HTR-8/SVneo (cell line): ENCODE measurements at regions not wholly inside any gene's neighbourhood (a gene's known extent, or its start where the extent isn't known, plus 50 kb on each side); places are given as distances from the start of the nearest gene placed in this dataset.
"Not testable (repeated sequence)": the region's sequence is repeated elsewhere in the genome, so short reads cannot be mapped to it uniquely, and the experiment has no call there.

Source experiments
- DNase-seq: peaks from one replicate; pipeline ENCODE4 v3.0.0; 2011; ENCODE audit warnings: low spot score, mixed read lengths; ENCODE audit not compliant: insufficient read length
- FAIRE-seq: peaks from 2 replicates; lab custom pipeline; 2011; peaks lifted over from hg19 to GRCh38; lab: Jason Lieb, UNC

DNA sequence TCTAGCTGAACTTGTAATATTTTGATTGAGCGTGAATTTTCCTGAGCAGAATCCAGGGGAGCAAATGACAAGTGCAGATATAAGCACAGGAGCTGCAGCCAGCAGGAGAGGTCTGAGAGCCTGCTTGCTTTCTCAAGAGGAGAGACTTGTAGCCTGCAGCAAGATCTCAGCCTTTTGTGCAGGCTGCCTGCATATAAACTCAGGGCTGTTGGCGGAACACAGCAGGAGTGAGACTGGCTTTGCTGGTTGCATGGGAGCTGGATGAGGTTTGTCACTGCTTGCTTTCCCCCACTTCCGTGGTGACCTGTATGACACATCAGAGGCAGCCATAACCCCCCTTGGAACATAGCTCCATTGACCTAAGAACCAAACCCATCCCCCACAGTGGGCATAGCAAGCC lies 725.4 kb upstream of the RGS18 start:
- FAIRE-seq = no peak
- DNase-seq = no peak

DNA sequence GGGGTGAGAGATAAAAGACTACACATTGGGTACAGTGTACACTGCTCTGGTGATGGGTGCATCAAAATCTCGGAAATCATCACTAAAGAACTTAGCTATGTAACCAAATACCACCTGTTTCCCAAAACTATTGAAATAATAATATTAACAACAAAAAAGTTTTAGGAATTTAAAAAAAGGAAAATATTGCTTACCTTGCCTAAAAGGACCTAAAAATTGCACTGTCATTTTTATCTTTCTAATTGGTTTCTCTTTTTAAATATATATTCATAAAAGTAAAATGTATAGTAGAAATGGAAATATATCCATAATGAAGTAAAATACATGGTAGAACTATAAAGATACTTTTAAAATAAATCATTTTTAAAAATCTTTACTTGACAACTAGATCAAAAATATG lies 719.3 kb upstream of the RGS18 start:
- FAIRE-seq (no peak), DNase-seq (no peak)

- FAIRE-seq, DNase-seq: not testable (repeated sequence)
These were observed 710.0 kb upstream of the RGS18 start for GRCh38 chr1:191448279-191448678.

- FAIRE-seq = no peak
- no peak for DNase-seq
These were observed 705.7 kb upstream of the RGS18 start for GRCh38 chr1:191452586-191452985.

DNA sequence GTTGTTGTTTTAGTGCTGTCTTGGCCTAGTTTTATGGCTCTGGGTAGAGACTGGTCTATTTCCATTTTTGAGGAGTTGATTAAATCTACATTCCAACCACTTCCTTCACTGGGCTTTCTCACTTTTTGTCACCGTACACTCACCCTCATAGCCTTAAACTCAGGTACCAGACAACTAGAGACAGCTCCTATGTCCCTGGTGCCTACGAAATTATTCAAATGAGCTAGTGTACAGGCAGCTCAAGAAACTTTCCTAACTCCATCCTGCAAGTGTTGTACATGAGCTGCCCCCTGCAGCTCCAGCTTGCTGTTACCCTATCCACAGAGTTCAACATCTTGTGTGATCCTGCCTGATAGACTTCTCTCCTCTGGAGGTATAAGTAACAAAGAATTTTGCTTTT lies 704.8 kb upstream of the RGS18 start:
- no peak for FAIRE-seq
- no peak for DNase-seq

- DNase-seq (no peak), FAIRE-seq (no peak)
These were observed 700.4 kb upstream of the RGS18 start for GRCh38 chr1:191457889-191458288.

DNA sequence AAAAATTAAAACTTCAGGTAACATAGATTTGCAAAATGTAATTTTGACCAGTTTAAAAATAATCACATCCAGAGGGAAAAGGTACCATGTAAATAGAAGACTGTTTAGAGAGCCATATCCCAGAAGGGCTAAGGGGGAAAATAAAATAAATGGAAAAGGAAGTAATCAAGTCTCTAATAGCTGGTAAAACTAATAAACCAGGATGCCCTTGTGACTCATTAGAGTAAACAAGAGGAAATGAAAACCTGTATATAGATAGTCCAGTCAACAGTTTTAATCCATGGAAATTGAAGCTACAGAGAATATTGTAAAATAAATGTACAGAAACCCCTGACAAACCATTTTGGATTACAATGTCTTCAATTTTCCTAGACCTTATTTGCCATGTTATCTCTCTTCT lies 698.0 kb upstream of the RGS18 start:
- DNase-seq = no peak
- FAIRE-seq = no peak

- no peak for DNase-seq
- FAIRE-seq = no peak
These were observed 674.3 kb upstream of the RGS18 start for GRCh38 chr1:191483988-191484387.

GRCh38 chr1:191490303-191490702 lies 668.0 kb upstream of the RGS18 start:
- DNase-seq (no peak), FAIRE-seq (no peak)

- DNase-seq = no peak
- FAIRE-seq = no peak
These were observed 663.2 kb upstream of the RGS18 start for GRCh38 chr1:191495040-191495439.

GRCh38 chr1:191498318-191498717 lies 659.9 kb upstream of the RGS18 start:
- no peak for DNase-seq
- FAIRE-seq = no peak

DNA sequence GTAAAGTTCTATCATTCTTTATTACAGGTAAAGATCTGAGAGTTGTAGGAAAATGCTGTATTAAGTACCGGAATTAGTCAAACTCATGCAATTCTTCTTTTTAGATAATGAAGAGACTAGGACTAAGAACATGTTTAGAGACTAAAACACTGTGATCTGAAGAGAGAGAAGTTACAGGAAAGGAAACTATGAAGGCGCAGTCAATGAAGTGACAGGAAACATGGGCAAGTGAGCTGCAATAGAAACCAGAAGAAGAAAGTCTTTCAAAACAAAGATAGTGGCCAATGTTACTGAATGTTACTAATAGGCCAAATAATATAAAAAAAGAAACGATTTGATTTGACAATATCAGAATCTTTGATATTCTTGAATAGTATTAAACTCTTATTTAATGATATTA lies 659.4 kb upstream of the RGS18 start:
- DNase-seq (no peak), FAIRE-seq (no peak)

DNA sequence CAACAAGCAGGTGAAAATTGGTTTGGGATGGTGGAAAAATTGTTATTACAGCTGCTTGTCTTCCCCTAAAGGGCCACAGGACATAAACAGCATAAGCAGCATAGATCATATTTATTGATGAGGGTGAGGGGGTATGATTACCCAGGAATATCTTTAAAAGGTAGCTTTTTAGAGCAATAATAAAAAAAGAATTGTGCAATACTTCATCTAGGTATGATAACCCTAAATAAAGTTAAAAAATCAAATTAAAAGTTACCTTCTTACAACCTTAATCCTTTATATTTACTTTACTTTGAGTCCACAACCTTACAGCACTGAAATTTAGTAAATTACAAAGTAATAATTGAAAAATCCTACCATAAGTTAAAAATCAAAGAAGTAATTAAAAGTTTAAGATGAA lies 653.3 kb upstream of the RGS18 start:
- FAIRE-seq = no peak
- no peak for DNase-seq

DNA sequence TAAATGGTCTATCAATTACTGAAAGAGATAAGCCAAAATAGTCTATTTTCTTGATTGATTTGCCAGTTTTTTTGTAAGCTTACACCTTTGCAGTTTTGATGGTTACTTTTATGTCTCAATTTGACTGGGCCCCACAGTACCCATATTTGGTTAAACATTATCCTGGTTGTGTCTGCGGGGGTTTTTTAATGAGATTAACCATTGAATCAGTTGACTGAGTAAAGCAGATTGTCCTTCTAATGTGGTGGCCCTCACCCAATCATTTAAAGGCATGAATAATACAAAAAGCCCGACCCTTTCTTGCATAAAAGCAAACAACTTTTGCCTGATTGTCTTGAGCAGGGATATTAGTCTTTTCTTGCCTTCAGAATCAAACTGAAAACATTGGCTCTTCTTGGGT lies 650.0 kb upstream of the RGS18 start:
- DNase-seq (no peak), FAIRE-seq (no peak)

DNA sequence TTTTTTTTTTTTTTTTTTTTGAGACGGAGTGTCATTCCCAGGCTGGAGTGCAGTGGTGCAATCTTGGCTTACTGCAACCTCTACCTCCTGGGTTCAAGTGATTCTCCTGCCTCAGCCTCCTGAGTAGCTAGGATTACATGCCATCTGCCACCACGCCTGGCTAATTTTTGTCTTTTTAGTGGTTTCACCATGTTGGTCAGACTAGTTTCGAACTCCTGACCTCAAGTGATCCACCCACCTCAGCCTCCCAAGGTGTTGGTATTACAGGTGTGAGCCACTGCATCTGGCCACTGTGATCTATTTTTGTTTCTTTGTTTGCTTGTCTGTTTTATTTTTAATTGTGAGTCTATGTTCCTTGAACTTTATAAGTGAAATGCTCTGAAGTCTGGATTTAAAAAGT lies 646.8 kb upstream of the RGS18 start:
- FAIRE-seq, DNase-seq: not testable (repeated sequence)

DNA sequence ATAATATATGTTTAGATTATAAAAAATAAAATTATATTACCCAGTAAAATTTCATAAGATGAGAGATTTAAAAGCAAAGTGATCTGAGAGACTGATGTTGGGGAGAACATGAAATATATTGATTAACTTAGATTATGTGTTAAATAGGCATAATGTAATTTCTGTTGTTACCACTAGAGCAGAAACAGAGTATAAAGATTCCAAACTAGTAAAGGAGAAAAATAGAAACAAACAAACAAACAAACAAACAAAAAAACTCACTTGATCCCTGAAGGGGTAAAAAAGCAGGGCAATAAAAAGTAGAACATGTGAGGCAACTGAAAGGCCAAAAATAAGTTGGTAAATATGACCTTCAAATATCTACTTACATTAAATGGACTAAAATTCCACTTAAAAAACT lies 640.4 kb upstream of the RGS18 start:
- no peak for FAIRE-seq

DNA sequence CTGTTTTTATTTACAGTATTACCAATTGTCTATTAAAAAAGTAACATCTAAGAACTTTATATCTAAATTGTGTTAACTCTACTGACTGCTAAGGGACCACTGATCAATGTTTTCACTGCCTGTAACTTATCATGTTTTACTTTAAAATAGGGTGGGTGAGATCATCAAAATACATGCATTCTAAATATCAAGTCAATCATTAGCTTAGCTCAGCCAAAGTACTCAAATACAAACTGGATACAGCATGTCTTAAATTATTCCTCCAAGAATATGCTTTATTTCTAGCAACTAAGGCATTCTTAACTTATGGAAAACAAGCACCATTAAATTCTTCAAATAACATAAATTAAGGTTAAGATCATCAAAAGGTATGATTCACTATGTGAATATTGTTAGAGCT lies 638.7 kb upstream of the RGS18 start:
- DNase-seq (no peak), FAIRE-seq (no peak)

More for the DNA sequence above, 640.4 kb upstream of the RGS18 start:
- DNase-seq = no peak

DNA sequence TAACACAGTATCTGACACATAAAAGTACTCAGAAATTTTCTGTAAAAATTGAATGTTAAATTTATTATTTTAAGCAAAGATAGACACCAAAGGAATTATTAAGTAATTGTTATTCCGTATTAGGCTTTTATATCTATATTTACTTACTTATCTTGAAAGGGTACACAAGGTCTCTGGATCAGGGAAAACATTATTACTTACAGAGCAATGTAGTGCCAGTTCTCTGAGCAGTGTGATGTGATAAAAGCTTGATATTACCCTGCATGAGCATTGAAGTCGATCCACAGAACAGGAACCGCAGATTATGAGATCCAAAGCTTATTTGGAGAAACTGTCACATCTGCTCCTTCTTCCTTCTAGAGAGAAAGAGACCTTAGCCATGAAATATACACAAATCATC lies 637.9 kb upstream of the RGS18 start:
- no peak for FAIRE-seq

GRCh38 chr1:191525944-191526343 lies 632.3 kb upstream of the RGS18 start:
- FAIRE-seq, DNase-seq: not testable (repeated sequence)

More for the DNA sequence above, 637.9 kb upstream of the RGS18 start:
- no peak for DNase-seq

GRCh38 chr1:191528275-191528674 lies 630.0 kb upstream of the RGS18 start:
- FAIRE-seq (no peak), DNase-seq (no peak)

- FAIRE-seq (no peak), DNase-seq (no peak)
These were observed 627.3 kb upstream of the RGS18 start for GRCh38 chr1:191530928-191531327.

GRCh38 chr1:191533254-191533653 lies 625.0 kb upstream of the RGS18 start:
- FAIRE-seq (no peak), DNase-seq (no peak)

DNA sequence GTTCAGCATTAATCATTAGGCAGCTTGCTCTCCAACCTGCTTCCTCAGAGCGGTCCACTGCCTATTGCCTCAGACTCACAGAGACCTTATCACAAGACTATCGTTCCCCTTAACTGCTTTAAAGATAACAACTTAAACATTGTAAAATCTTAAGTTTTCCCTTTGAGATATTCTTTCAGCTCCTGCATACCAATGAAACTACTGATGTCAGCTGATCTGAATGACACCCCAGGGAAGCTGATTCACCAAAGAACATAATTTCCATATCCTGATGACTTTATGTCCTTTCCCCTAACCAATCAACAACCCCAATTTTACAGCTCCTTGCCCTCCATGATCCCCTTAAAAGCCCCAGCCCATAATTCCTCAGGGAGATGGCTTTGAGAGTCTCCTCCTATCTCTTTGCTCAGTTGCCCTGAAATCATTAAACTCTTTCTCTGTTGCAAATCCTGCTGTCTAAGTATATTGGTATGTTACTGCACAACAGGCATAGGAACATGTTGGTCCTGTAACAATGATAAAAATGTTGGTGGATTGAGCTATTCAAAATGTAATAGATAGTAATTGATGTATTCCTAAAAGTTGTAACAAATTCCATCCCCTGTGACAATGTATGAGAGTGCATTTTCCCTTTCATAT lies 621.4 kb upstream of the RGS18 start:
- DNase-seq (no peak), FAIRE-seq (no peak)
